Choroid plexus epithelial cell (primary cell): ENCODE measurements at regions not wholly inside any gene's neighbourhood (a gene's known extent, or its start where the extent isn't known, plus 50 kb on each side); places are given as distances from the start of the nearest gene placed in this dataset.
"Not testable (repeated sequence)": the region's sequence is repeated elsewhere in the genome, so short reads cannot be mapped to it uniquely, and the experiment has no call there.

Source experiments
- DNase-seq: peaks from one replicate; pipeline ENCODE4 v3.0.0-alpha.2; 2010; ENCODE audit warnings: low read depth
- H3K4me3 ChIP-seq: 2 replicates; pipeline ENCODE4 v1.5.1; 2011; ENCODE audit warnings: low read depth, mild to moderate bottlenecking, control low read depth, low read length, moderate library complexity
- CTCF ChIP-seq: conservative IDR thresholded peaks from 2 replicates; pipeline ENCODE4 v1.5.1; 2011; ENCODE audit warnings: low read depth, mild to moderate bottlenecking, control low read depth, inconsistent platforms, low read length, moderate library complexity

- no peak for TF ChIP-seq CTCF
- DNase-seq, result no peak
Measured at GRCh38 chr14:38931969-38932652, 170.9 kb downstream of the SEC23A start.

GRCh38 chr14:38930898-38931297, 172.1 kb downstream of the SEC23A start:
- no peak overlapping the region for H3K4me3 ChIP-seq
- no peak for TF ChIP-seq CTCF
- DNase-seq, result no peak

More at GRCh38 chr14:38931969-38932652, 170.9 kb downstream of the SEC23A start:
- H3K4me3 ChIP-seq, result no peak overlapping the region

- no peak overlapping the region for H3K4me3 ChIP-seq
- no peak for DNase-seq
- no peak for TF ChIP-seq CTCF
Measured at GRCh38 chr14:38930022-38930421, 173.0 kb downstream of the SEC23A start.

GRCh38 chr14:38929416-38929815, 173.6 kb downstream of the SEC23A start:
- DNase-seq, result peak; percentile 12
- no peak for TF ChIP-seq CTCF
- no peak overlapping the region for H3K4me3 ChIP-seq

- H3K4me3 ChIP-seq, DNase-seq: not testable (repeated sequence)
Measured at GRCh38 chr14:38921893-38922292, 181.1 kb downstream of the SEC23A start.

- no peak for DNase-seq
- TF ChIP-seq CTCF, result no peak
- no peak overlapping the region for H3K4me3 ChIP-seq
Measured at GRCh38 chr14:38915125-38915524, 187.9 kb downstream of the SEC23A start.

GRCh38 chr14:38910092-38910491, 192.9 kb downstream of the SEC23A start:
- no peak overlapping the region for H3K4me3 ChIP-seq
- DNase-seq, result no peak
- TF ChIP-seq CTCF, result no peak
